ENCODE measurements at regions not wholly inside any gene's neighbourhood (a gene's known extent, or its start where the extent isn't known, plus 50 kb on each side); places are given as distances from the start of the nearest gene placed in this dataset.

DNA sequence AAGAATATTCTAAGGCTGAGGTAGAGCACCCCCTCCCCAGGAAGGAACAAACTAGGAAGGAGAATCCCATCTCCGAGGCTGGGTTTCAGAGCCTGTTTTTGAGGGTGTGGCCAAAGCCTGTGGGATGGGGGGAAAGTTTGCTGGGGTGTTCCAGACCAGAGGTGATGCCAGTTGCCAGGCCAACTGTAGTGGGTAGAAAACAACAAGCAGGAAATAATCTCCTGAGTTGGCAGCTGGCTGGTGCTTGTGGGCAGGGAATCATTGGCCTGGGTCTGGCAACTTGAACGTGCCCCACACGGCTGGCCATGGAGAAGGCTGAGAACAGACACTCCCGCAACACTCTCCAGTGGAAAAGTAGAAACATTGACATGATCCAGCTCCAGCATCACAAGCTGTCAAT, 385.6 kb downstream of the ETS1 start:
- H3K36me3 Mint-ChIP-seq (ENCODE audit: insufficient read depth, unreplicated experiment) = no peaks in the 10 kb centered on the region
- CTCF ChIA-PET = no interaction called here
- no TSS peak for BruUV-seq (replicated peaks)
- H3K9me3 Mint-ChIP-seq (ENCODE audit: unreplicated experiment) = peaks cover 11% of the 10 kb centered on the region
- peaks cover 14% of the 10 kb centered on the region for H3K4me1 Mint-ChIP-seq (ENCODE audit: insufficient read depth, unreplicated experiment)
- DNase-seq (ENCODE audit: unreplicated experiment) = no peak
- H3K4me3 Mint-ChIP-seq (ENCODE audit: unreplicated experiment) = no peak overlapping the region
- peak overlapping the region; percentile 49 for H3K27ac Mint-ChIP-seq (ENCODE audit: low read depth, unreplicated experiment)
- TF ChIP-seq, protein P1, sequence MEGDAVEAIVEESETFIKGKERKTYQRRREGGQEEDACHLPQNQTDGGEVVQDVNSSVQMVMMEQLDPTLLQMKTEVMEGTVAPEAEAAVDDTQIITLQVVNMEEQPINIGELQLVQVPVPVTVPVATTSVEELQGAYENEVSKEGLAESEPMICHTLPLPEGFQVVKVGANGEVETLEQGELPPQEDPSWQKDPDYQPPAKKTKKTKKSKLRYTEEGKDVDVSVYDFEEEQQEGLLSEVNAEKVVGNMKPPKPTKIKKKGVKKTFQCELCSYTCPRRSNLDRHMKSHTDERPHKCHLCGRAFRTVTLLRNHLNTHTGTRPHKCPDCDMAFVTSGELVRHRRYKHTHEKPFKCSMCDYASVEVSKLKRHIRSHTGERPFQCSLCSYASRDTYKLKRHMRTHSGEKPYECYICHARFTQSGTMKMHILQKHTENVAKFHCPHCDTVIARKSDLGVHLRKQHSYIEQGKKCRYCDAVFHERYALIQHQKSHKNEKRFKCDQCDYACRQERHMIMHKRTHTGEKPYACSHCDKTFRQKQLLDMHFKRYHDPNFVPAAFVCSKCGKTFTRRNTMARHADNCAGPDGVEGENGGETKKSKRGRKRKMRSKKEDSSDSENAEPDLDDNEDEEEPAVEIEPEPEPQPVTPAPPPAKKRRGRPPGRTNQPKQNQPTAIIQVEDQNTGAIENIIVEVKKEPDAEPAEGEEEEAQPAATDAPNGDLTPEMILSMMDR (IDR thresholded peaks at IDR 0.05; ENCODE audit: unreplicated experiment) = no peak
- POLR2A ChIA-PET = interaction anchor here (0.6 to 0.7 kb wide), 2 partner anchors 22 to 29 kb away, joined by 3 read pairs; no protein-coding TSS in a partner anchor
- intact Hi-C loops (cut with micrococcal nuclease) = no loop called here
- no peaks in the 10 kb centered on the region for H3K27me3 Mint-ChIP-seq (ENCODE audit: insufficient read depth, unreplicated experiment)

GRCh38 chr11:128201009-128201408, 386.3 kb downstream of the ETS1 start:
- no peak overlapping the region for H3K27ac Mint-ChIP-seq (ENCODE audit: low read depth, unreplicated experiment)

DNA sequence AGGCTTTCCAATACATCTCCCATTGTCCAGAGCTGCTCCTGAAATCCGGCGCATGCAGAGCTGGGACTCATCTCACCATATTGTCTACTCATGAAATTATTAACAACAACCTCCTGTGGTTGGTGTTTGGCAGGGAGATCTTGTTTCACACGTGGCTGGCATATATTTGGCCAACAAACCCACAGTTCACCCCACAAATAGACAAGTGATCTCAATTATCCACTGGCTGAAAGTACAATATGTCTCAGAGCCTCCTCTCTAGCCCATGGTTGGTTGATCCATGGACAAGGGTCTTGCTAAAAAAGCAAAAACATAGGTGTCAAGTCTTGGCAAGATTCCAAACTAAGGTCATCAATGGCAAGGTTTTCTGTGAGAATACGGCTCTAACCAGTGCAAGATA, 386.9 kb downstream of the ETS1 start:
- POLR2A ChIA-PET = no interaction called here

More at GRCh38 chr11:128201009-128201408, 386.3 kb downstream of the ETS1 start:
- Mint-ChIP-seq H3K36me3 (ENCODE audit: insufficient read depth, unreplicated experiment) (no peaks in the 10 kb centered on the region), H3K4me3 (ENCODE audit: unreplicated experiment) (no peak overlapping the region), H3K9me3 (ENCODE audit: unreplicated experiment) (peaks cover 3% of the 10 kb centered on the region), H3K4me1 (ENCODE audit: insufficient read depth, unreplicated experiment) (peaks cover 14% of the 10 kb centered on the region), H3K27me3 (ENCODE audit: insufficient read depth, unreplicated experiment) (no peaks in the 10 kb centered on the region)
- DNase-seq (ENCODE audit: unreplicated experiment) = no peak
- POLR2A ChIA-PET = interaction anchor here (0.7 kb wide), 1 partner anchor 302 kb away, joined by 3 read pairs; no protein-coding TSS in a partner anchor
- intact Hi-C loops (cut with micrococcal nuclease) = no loop called here
- no TSS peak for BruUV-seq (replicated peaks)
- TF ChIP-seq, protein P1 (IDR thresholded peaks at IDR 0.05; ENCODE audit: unreplicated experiment) = no peak
- CTCF ChIA-PET = interaction anchor here (0.6 kb wide), 1 partner anchor 613 kb away, joined by 3 read pairs; no protein-coding TSS in a partner anchor

DNA sequence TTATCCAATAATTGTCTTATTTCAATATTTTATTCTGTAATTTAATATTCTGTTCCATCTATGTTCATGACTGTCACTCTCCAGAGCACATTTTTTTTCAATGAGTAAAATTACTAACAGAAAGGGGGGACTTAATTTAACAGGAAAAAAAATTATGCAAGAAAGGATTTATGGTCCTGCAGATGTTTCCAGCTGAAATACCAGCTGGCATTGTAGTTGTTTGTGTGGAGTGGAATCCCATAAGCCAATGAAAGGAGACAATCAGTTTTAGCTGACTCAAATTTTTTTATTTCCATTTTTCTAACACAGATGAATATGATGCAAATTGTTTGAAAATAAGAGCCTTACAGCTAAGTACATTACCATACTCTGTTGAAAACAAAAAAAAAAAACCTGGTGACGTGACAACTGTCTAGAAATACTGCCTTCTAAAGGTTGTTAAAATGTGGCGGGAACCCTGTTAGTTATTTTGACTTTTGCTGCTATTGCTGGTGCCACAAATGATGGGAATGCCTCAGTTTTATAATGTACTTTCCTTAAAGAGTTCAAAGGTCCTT, 389.1 kb downstream of the ETS1 start:
- Mint-ChIP-seq H3K4me3 (ENCODE audit: unreplicated experiment) (no peak overlapping the region), H3K27me3 (ENCODE audit: insufficient read depth, unreplicated experiment) (no peaks in the 10 kb centered on the region), H3K4me1 (ENCODE audit: insufficient read depth, unreplicated experiment) (peaks cover 9% of the 10 kb centered on the region), H3K27ac (ENCODE audit: low read depth, unreplicated experiment) (no peak overlapping the region), H3K36me3 (ENCODE audit: insufficient read depth, unreplicated experiment) (no peaks in the 10 kb centered on the region), H3K9me3 (ENCODE audit: unreplicated experiment) (no peaks in the 10 kb centered on the region)
- no peak for DNase-seq (ENCODE audit: unreplicated experiment)
- ChIA-PET CTCF (interaction anchor here (0.7 to 1.5 kb wide), 3 partner anchors 26 to 741 kb away, joined by 3 read pairs; no protein-coding TSS in a partner anchor), POLR2A (interaction anchor here (0.8 to 1.0 kb wide), 3 partner anchors 8 to 18 kb away, joined by 3 to 4 read pairs (median 4); no protein-coding TSS in a partner anchor)
- BruUV-seq (replicated peaks) = no TSS peak
- TF ChIP-seq, protein P1 (IDR thresholded peaks at IDR 0.05; ENCODE audit: unreplicated experiment) = no peak
- intact Hi-C loops (cut with micrococcal nuclease) = no loop called here

More for the DNA sequence above, 386.9 kb downstream of the ETS1 start:
- Mint-ChIP-seq H3K9me3 (ENCODE audit: unreplicated experiment) (no peaks in the 10 kb centered on the region), H3K27ac (ENCODE audit: low read depth, unreplicated experiment) (no peak overlapping the region), H3K4me1 (ENCODE audit: insufficient read depth, unreplicated experiment) (peaks cover 9% of the 10 kb centered on the region), H3K36me3 (ENCODE audit: insufficient read depth, unreplicated experiment) (no peaks in the 10 kb centered on the region), H3K27me3 (ENCODE audit: insufficient read depth, unreplicated experiment) (no peaks in the 10 kb centered on the region), H3K4me3 (ENCODE audit: unreplicated experiment) (no peak overlapping the region)
- CTCF ChIA-PET = interaction anchor here (0.7 kb wide), 2 partner anchors 14 to 236 kb away, joined by 3 read pairs; no protein-coding TSS in a partner anchor
- TF ChIP-seq, protein P1 (IDR thresholded peaks at IDR 0.05; ENCODE audit: unreplicated experiment) = no peak
- no peak for DNase-seq (ENCODE audit: unreplicated experiment)
- intact Hi-C loops (cut with micrococcal nuclease) = no loop called here
- BruUV-seq (replicated peaks) = no TSS peak

All from MCF 10A (cell line).